GM12878 (cell line): ENCODE measurements at regions not wholly inside any gene's neighbourhood (a gene's known extent, or its start where the extent isn't known, plus 50 kb on each side); places are given as distances from the start of the nearest gene placed in this dataset.
A peak's percentile ranks its signal among the peaks of the same experiment; 100 is the strongest.
"Not testable (repeated sequence)": the region's sequence is repeated elsewhere in the genome, so short reads cannot be mapped to it uniquely, and the experiment has no call there.

Experiments
- ATAC-seq: fragments of 200-7000 bp; cut with Tn5 transposase; 3 replicates; pipeline ENCODE4 v1.9.1; 2020; ENCODE audit warnings: mild to moderate bottlenecking, moderate library complexity
- BruUV-seq: library from RNA; stranded (reverse); fragments of 400-500 nt; replicated peaks from 2 replicates; lab custom pipeline; 2021; lab: Mats Ljungman, UMichigan
- CTCF ChIA-PET: fragments of 300-600 bp; sonication (Branson Sonifier 250); formaldehyde crosslinking; extraction: SDS; loops from one replicate; lab custom pipeline; 2021; ENCODE audit warnings: inconsistent platforms; lab: Yijun Ruan, JAX
- POLR2A ChIA-PET: fragments of 350-600 bp; formaldehyde crosslinking; extraction: SDS; loops from one replicate; lab custom pipeline; 2021; ENCODE audit warnings: inconsistent platforms; lab: Charles Lee
- RAD21 ChIA-PET: fragments of 300-600 bp; sonication (Branson Sonifier 250); formaldehyde crosslinking; loops from one replicate; lab custom pipeline; 2023; ENCODE audit warnings: antibody characterized with exemption; ENCODE audit not compliant: unreplicated experiment; lab: Charles Lee
- SMC1A ChIA-PET: fragments of 300-600 bp; sonication (Branson Sonifier 250); formaldehyde crosslinking; loops from one replicate; lab custom pipeline; 2023; ENCODE audit not compliant: unreplicated experiment, uncharacterized antibody; lab: Charles Lee
- DNase-seq: peaks from one replicate; pipeline ENCODE4 v3.0.0-alpha.2; 2011; ENCODE audit warnings: low read depth, low spot score
- FAIRE-seq: peaks from 3 replicates; lab custom pipeline; 2011; peaks lifted over from hg19 to GRCh38; lab: Jason Lieb, UNC
- H2AFZ ChIP-seq: 2 replicates; pipeline ENCODE4 v1.6.0; 2011; ENCODE audit warnings: low read depth, low read length, control low read depth; ENCODE audit not compliant: control insufficient read depth
- H3K27ac ChIP-seq: 2 replicates; pipeline ENCODE4 v1.5.1; 2011; ENCODE audit warnings: control low read depth; ENCODE audit not compliant: control insufficient read depth, insufficient read depth
- H3K27me3 ChIP-seq, 2 experiments: replicated peaks in 1 of 2; 2 replicates each; pipeline versions ENCODE4 v1.6.0 to v1.6.1; 2011; ENCODE audit warnings: low read length in 1 of 2; ENCODE audit not compliant: control insufficient read depth in 2 of 2, insufficient read depth in 2 of 2
- H3K36me3 ChIP-seq, 2 experiments: 2 replicates each; pipeline ENCODE4 v1.5.1; 2011; ENCODE audit warnings: low read length in 1 of 2; ENCODE audit not compliant: control insufficient read depth in 2 of 2, insufficient read depth in 2 of 2
- H3K4me1 ChIP-seq: 2 replicates; pipeline ENCODE4 v1.6.1; 2011; ENCODE audit warnings: mild to moderate bottlenecking, low read length, moderate library complexity, mixed read lengths; ENCODE audit not compliant: control insufficient read depth, insufficient read depth
- H3K4me2 ChIP-seq: 2 replicates; pipeline ENCODE4 v1.6.0; 2011; ENCODE audit warnings: control low read depth; ENCODE audit not compliant: control insufficient read depth, insufficient read depth
- H3K4me3 ChIP-seq: fragments of 200-600 bp; sonication (generic); 2 replicates; pipeline ENCODE4 v1.5.1; 2016
- H3K79me2 ChIP-seq: 2 replicates; pipeline ENCODE4 v1.6.0; 2011; ENCODE audit warnings: low read length; ENCODE audit not compliant: control insufficient read depth, insufficient read depth
- H3K9ac ChIP-seq: 2 replicates; pipeline ENCODE4 v1.8.0; 2011; ENCODE audit warnings: low read length, control low read depth, mixed read lengths; ENCODE audit not compliant: control insufficient read depth, insufficient read depth
- H3K9me3 ChIP-seq: replicated peaks from 3 replicates; pipeline ENCODE4 v1.5.1; 2011; ENCODE audit warnings: mild to moderate bottlenecking, low read length; ENCODE audit not compliant: control insufficient read depth, insufficient read depth
- H4K20me1 ChIP-seq: 2 replicates; pipeline ENCODE4 v1.6.0; 2011; ENCODE audit not compliant: control insufficient read depth, insufficient read depth
- BHLHE40 ChIP-seq, 2 experiments: fragments of 450-650 bp in 1 of 2; IDR thresholded peaks; 2 replicates each; pipeline ENCODE4 v1.6.1; 2011 to 2017; ENCODE audit warnings: low read depth in 2 of 2, borderline replicate concordance in 1 of 2, improper control_type of control experiment in 1 of 2, low read length in 1 of 2, mild to moderate bottlenecking in 1 of 2
- CREB1 ChIP-seq: IDR thresholded peaks from 2 replicates; pipeline ENCODE4 v1.6.1; 2012; ENCODE audit warnings: low read depth, mild to moderate bottlenecking, inconsistent platforms
- EP300 ChIP-seq, 2 experiments: fragments of 150-350 bp in 1 of 2; IDR thresholded peaks; 2 replicates each; pipeline ENCODE4 v1.6.1; 2011 to 2012; ENCODE audit warnings: low read depth in 2 of 2, low read length in 2 of 2, borderline replicate concordance in 1 of 2, improper control_type of control experiment in 1 of 2, inconsistent platforms in 1 of 2; ENCODE audit not compliant: control insufficient read depth in 1 of 2
- HDAC2 ChIP-seq: fragments of 200-600 bp; sonication (generic); IDR thresholded peaks from 2 replicates; pipeline ENCODE4 v1.6.1; 2017
- PAX5 ChIP-seq: IDR thresholded peaks from 2 replicates; pipeline ENCODE4 v1.6.1; 2011; ENCODE audit warnings: low read depth, low read length, borderline replicate concordance
- POU2F2 ChIP-seq: IDR thresholded peaks from 3 replicates; pipeline ENCODE4 v1.6.1; 2011; ENCODE audit warnings: low read depth, mild to moderate bottlenecking, low read length, borderline replicate concordance
- ZNF24 ChIP-seq: fragments of 450-650 bp; IDR thresholded peaks from 2 replicates; pipeline ENCODE4 v1.6.1; 2017; ENCODE audit warnings: antibody characterized with exemption, mild to moderate bottlenecking
- ZNF274 ChIP-seq: IDR thresholded peaks from one replicate; pipeline ENCODE4 v1.8.0; 2011; ENCODE audit not compliant: insufficient read length, insufficient read depth
- WGBS: methylation state at CpG from one replicate; pipeline ENCODE4 v1.1.6; 2016; ENCODE audit warnings: low lambda C conversion rate; ENCODE audit not compliant: insufficient replicate concordance, insufficient coverage; ENCODE audit errors: missing lambda C conversion rate; 5-methylcytosine and 5-hydroxymethylcytosine counted together
- in situ Hi-C: fragments of 300-500 bp; cut with MboI; formaldehyde crosslinking; loops from 9 replicates; pipeline ENCODE4 v1.14.3; 2018; ENCODE audit warnings: mixed read lengths
- intact Hi-C: fragments of 100-400 bp; cut with micrococcal nuclease; formaldehyde crosslinking; loops from one replicate; pipeline ENCODE4 v1.14.2; 2022; ENCODE audit not compliant: unreplicated experiment

GRCh38 chr7:32648408-32649156, 153.3 kb downstream of the AVL9 start:
- peak overlapping the region; percentile 44 for H3K27ac ChIP-seq
- H3K9ac ChIP-seq = no peak overlapping the region
- FAIRE-seq (no peak), ATAC-seq (no peak), DNase-seq (no peak)
- H3K79me2 ChIP-seq = no peaks in the 10 kb centered on the region
- intact Hi-C loops (no loop called here), in situ Hi-C loops (no loop called here)
- no peaks in the 10 kb centered on the region for H3K27me3 ChIP-seq
- POLR2A ChIA-PET = no interaction called here
- CTCF ChIA-PET = no interaction called here
- peak overlapping the region; percentile 17; the same call in 1 of the 2 replicates for H3K4me2 ChIP-seq
- H3K4me1 ChIP-seq = no peaks in the 10 kb centered on the region
- RAD21 ChIA-PET = interaction anchor here (1.2 kb wide), 1 partner anchor 24 kb away, joined by 3 read pairs; no protein-coding TSS in a partner anchor
- no peaks in the 10 kb centered on the region for H3K36me3 ChIP-seq
- SMC1A ChIA-PET = no interaction called here
- H3K4me3 ChIP-seq = no peak overlapping the region
- TF ChIP-seq CREB1 = no peak
- TF ChIP-seq ZNF24 = no peak
- TF ChIP-seq BHLHE40 (IDR thresholded peaks at IDR 0.05; ENCODE audit: borderline replicate concordance in 1 of 2, low read depth in 2 of 2, low read length in 1 of 2) = no peak
- TF ChIP-seq EP300 (IDR thresholded peaks at IDR 0.05; ENCODE audit: borderline replicate concordance in 1 of 2, control insufficient read depth in 1 of 2, low read depth in 2 of 2, low read length in 2 of 2) = no peak
- TF ChIP-seq PAX5 = no peak
- TF ChIP-seq POU2F2 = no peak
- no peak for TF ChIP-seq ZNF274
- no peak for TF ChIP-seq HDAC2
- 62% methylated on average over 6 of the region's 6 CpGs for WGBS
- BruUV-seq = no TSS peak
- no peaks in the 10 kb centered on the region for H3K9me3 ChIP-seq
- H4K20me1 ChIP-seq = no peaks in the 10 kb centered on the region
- no peak overlapping the region; the same call in 1 of the 2 replicates for H2AFZ ChIP-seq

GRCh38 chr7:32645255-32645654, 150.0 kb downstream of the AVL9 start:
- ATAC-seq, RAD21 ChIA-PET, H2AFZ ChIP-seq, H3K4me1 ChIP-seq, H4K20me1 ChIP-seq, intact Hi-C loops, H3K36me3 ChIP-seq, H3K27me3 ChIP-seq, POLR2A ChIA-PET, FAIRE-seq, H3K4me2 ChIP-seq, SMC1A ChIA-PET, DNase-seq, H3K9ac ChIP-seq, H3K4me3 ChIP-seq, H3K9me3 ChIP-seq, H3K27ac ChIP-seq, H3K79me2 ChIP-seq, in situ Hi-C loops, CTCF ChIA-PET, BruUV-seq: not testable (repeated sequence)
- WGBS = 73% methylated on average over 2 of the region's 2 CpGs
